ENCODE measurements at regions not wholly inside any gene's neighbourhood (a gene's known extent, or its start where the extent isn't known, plus 50 kb on each side); places are given as distances from the start of the nearest gene placed in this dataset.

DNA sequence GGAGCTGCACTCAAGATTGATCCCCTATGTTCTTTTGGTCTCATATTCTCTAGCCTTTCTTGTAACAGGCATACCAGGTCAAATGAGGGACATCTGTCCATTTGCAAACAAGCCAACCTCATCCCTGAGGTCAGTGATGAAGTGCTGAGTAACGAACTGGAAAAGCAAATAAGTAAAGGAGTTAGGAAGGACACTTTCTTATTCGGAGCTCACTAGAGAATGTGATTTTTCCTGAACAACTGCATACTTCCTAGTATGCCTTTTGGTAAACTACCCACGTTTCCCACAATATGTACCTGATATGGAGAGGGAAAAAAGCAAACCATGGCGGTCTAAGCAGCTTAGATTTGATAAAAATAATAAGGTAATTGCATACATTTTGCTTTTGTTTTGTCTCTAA lies 91.0 kb upstream of the MYCBP2 start:
- TF ChIP-seq, protein P1, sequence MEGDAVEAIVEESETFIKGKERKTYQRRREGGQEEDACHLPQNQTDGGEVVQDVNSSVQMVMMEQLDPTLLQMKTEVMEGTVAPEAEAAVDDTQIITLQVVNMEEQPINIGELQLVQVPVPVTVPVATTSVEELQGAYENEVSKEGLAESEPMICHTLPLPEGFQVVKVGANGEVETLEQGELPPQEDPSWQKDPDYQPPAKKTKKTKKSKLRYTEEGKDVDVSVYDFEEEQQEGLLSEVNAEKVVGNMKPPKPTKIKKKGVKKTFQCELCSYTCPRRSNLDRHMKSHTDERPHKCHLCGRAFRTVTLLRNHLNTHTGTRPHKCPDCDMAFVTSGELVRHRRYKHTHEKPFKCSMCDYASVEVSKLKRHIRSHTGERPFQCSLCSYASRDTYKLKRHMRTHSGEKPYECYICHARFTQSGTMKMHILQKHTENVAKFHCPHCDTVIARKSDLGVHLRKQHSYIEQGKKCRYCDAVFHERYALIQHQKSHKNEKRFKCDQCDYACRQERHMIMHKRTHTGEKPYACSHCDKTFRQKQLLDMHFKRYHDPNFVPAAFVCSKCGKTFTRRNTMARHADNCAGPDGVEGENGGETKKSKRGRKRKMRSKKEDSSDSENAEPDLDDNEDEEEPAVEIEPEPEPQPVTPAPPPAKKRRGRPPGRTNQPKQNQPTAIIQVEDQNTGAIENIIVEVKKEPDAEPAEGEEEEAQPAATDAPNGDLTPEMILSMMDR (conservative IDR thresholded peaks at IDR 0.05; ENCODE audit: low read length) = no peak
- TF ChIP-seq EZH2phosphoT487 (IDR thresholded peaks at IDR 0.05; ENCODE audit: borderline replicate concordance, low read depth, low read length) = no peak
